Amniotic epithelial cell (primary cell): ENCODE measurements at regions not wholly inside any gene's neighbourhood (a gene's known extent, or its start where the extent isn't known, plus 50 kb on each side); places are given as distances from the start of the nearest gene placed in this dataset.

Experiments used
- DNase-seq: peaks from one replicate; pipeline ENCODE4 v3.0.0-alpha.2; 2010; ENCODE audit warnings: low read depth

GRCh38 chr5:113902917-113903660 lies 389.6 kb downstream of the YTHDC2 start:
- DNase-seq = no peak

- DNase-seq = no peak
Measured at GRCh38 chr5:113909782-113910181, 396.3 kb downstream of the YTHDC2 start.

GRCh38 chr5:113917997-113918396 lies 404.5 kb downstream of the YTHDC2 start:
- DNase-seq = no peak

- no peak for DNase-seq
Measured at GRCh38 chr5:113922343-113922742, 408.8 kb downstream of the YTHDC2 start.

- no peak for DNase-seq
Measured at GRCh38 chr5:113935453-113935852, 422.0 kb downstream of the YTHDC2 start.

- no peak for DNase-seq
Measured at GRCh38 chr5:113937301-113937700, 423.8 kb downstream of the YTHDC2 start.

- DNase-seq = no peak
Measured at GRCh38 chr5:113939988-113940387, 421.9 kb upstream of the KCNN2 start.

GRCh38 chr5:113950186-113950585 lies 411.7 kb upstream of the KCNN2 start:
- DNase-seq = no peak

- no peak for DNase-seq
Measured at GRCh38 chr5:113965225-113965624, 396.6 kb upstream of the KCNN2 start.

GRCh38 chr5:113969901-113970300 lies 392.0 kb upstream of the KCNN2 start:
- no peak for DNase-seq

GRCh38 chr5:113971454-113971853 lies 390.4 kb upstream of the KCNN2 start:
- no peak for DNase-seq

GRCh38 chr5:113974976-113975375 lies 386.9 kb upstream of the KCNN2 start:
- no peak for DNase-seq

- peak; percentile 52 for DNase-seq
Measured at GRCh38 chr5:113984928-113985327, 376.9 kb upstream of the KCNN2 start.

GRCh38 chr5:113985505-113985904 lies 376.4 kb upstream of the KCNN2 start:
- DNase-seq = no peak

GRCh38 chr5:113989278-113989912 lies 372.5 kb upstream of the KCNN2 start:
- no peak for DNase-seq

GRCh38 chr5:113989913-113990305 lies 372.0 kb upstream of the KCNN2 start:
- no peak for DNase-seq

- no peak for DNase-seq
Measured at GRCh38 chr5:114001076-114001475, 360.8 kb upstream of the KCNN2 start.

- no peak for DNase-seq
Measured at GRCh38 chr5:114006582-114006981, 355.3 kb upstream of the KCNN2 start.

- DNase-seq = no peak
Measured at GRCh38 chr5:114007678-114008077, 354.2 kb upstream of the KCNN2 start.

- DNase-seq = peak; percentile 63
Measured at GRCh38 chr5:114010362-114010761, 351.5 kb upstream of the KCNN2 start.

- no peak for DNase-seq
Measured at GRCh38 chr5:114018186-114018585, 343.7 kb upstream of the KCNN2 start.

GRCh38 chr5:114038756-114039155 lies 323.1 kb upstream of the KCNN2 start:
- no peak for DNase-seq

- no peak for DNase-seq
Measured at GRCh38 chr5:114050087-114050486, 311.8 kb upstream of the KCNN2 start.

- DNase-seq = no peak
Measured at GRCh38 chr5:114053372-114053771, 308.5 kb upstream of the KCNN2 start.
